Spinal cord (tissue), 9 donors: ENCODE measurements at regions not wholly inside any gene's neighbourhood (a gene's known extent, or its start where the extent isn't known, plus 50 kb on each side); places are given as distances from the start of the nearest gene placed in this dataset.

Experiments
- DNase-seq, 6 donors: peaks; one replicate each; pipeline versions ENCODE4 v3.0.0 to v3.0.0-alpha.2; 2013 to 2015; ENCODE audit warnings: low spot score in 6 of 6, low read depth in 4 of 6
- H3K27ac ChIP-seq: one replicate; pipeline ENCODE4 v1.5.1; 2013; ENCODE audit warnings: low read depth, low read length, control low read depth
- H3K27me3 ChIP-seq: one replicate; pipeline ENCODE4 v1.6.1; 2013; ENCODE audit warnings: low read length; ENCODE audit not compliant: control insufficient read depth, insufficient read depth
- H3K36me3 ChIP-seq: one replicate; pipeline ENCODE4 v1.6.1; 2013; ENCODE audit warnings: low read length; ENCODE audit not compliant: control insufficient read depth, insufficient read depth
- H3K4me1 ChIP-seq: one replicate; pipeline ENCODE4 v1.6.1; 2013; ENCODE audit warnings: low read length; ENCODE audit not compliant: control insufficient read depth, insufficient read depth
- H3K4me3 ChIP-seq: one replicate; pipeline ENCODE4 v1.5.1; 2013; ENCODE audit warnings: low read depth, low read length, control low read depth
- H3K9me3 ChIP-seq: one replicate; pipeline ENCODE4 v1.6.1; 2013; ENCODE audit warnings: low read length; ENCODE audit not compliant: control insufficient read depth, insufficient read depth
- WGBS: methylation state at CpG from one replicate; pipeline ENCODE4 v1.1.5; 2013; ENCODE audit warnings: missing lambda C conversion rate; ENCODE audit not compliant: insufficient coverage; 5-methylcytosine and 5-hydroxymethylcytosine counted together
- donor health status: healthy.

GRCh38 chr5:93893075-93893474 is 151.7 kb upstream of the POU5F2 start:
- no peaks in the 10 kb centered on the region for H3K36me3 ChIP-seq
- no peak overlapping the region for H3K27ac ChIP-seq
- peak in 2 of 6 donors; percentile 26 to 78 for DNase-seq
- 92% methylated on average over 3 of the region's 5 CpGs for WGBS
- no peaks in the 10 kb centered on the region for H3K4me1 ChIP-seq
- H3K9me3 ChIP-seq, result no peaks in the 10 kb centered on the region
- no peak overlapping the region for H3K4me3 ChIP-seq
- no peaks in the 10 kb centered on the region for H3K27me3 ChIP-seq

GRCh38 chr5:93892481-93892880 is 151.1 kb upstream of the POU5F2 start:
- no peak overlapping the region for H3K4me3 ChIP-seq
- H3K27me3 ChIP-seq, result no peaks in the 10 kb centered on the region
- no peak for DNase-seq
- no peak overlapping the region for H3K27ac ChIP-seq
- no peaks in the 10 kb centered on the region for H3K36me3 ChIP-seq
- no peaks in the 10 kb centered on the region for H3K9me3 ChIP-seq
- no peaks in the 10 kb centered on the region for H3K4me1 ChIP-seq

GRCh38 chr5:93891491-93892480 is 150.4 kb upstream of the POU5F2 start:
- Histone ChIP-seq H3K4me1 (no peaks in the 10 kb centered on the region), H3K36me3 (no peaks in the 10 kb centered on the region), H3K9me3 (no peaks in the 10 kb centered on the region), H3K27me3 (no peaks in the 10 kb centered on the region), H3K27ac (no peak overlapping the region), H3K4me3 (no peak overlapping the region)
- DNase-seq, result peak in 2 of 6 donors; percentile 61 to 71
- WGBS, result no CpG with 5 or more reads among the region's 4 CpGs

GRCh38 chr5:93890657-93891056 is 149.3 kb upstream of the POU5F2 start:
- no CpG with 5 or more reads among the region's 4 CpGs for WGBS
- Histone ChIP-seq H3K4me1 (no peaks in the 10 kb centered on the region), H3K4me3 (no peak overlapping the region), H3K27me3 (no peaks in the 10 kb centered on the region), H3K36me3 (no peaks in the 10 kb centered on the region), H3K9me3 (no peaks in the 10 kb centered on the region), H3K27ac (no peak overlapping the region)
- DNase-seq, result peak in 2 of 6 donors; percentile 19 to 52

- no peak overlapping the region for H3K27ac ChIP-seq
- no peaks in the 10 kb centered on the region for H3K4me1 ChIP-seq
- no peaks in the 10 kb centered on the region for H3K9me3 ChIP-seq
- WGBS, result no CpG with 5 or more reads among the region's 1 CpG
- no peaks in the 10 kb centered on the region for H3K36me3 ChIP-seq
- H3K4me3 ChIP-seq, result no peak overlapping the region
- DNase-seq, result no peak
- no peaks in the 10 kb centered on the region for H3K27me3 ChIP-seq
Measured at GRCh38 chr5:93887678-93888077, 146.3 kb upstream of the POU5F2 start.

GRCh38 chr5:93886917-93887361 is 145.5 kb upstream of the POU5F2 start:
- Histone ChIP-seq H3K36me3 (no peaks in the 10 kb centered on the region), H3K27ac (no peak overlapping the region), H3K4me1 (no peaks in the 10 kb centered on the region), H3K4me3 (no peak overlapping the region), H3K9me3 (no peaks in the 10 kb centered on the region), H3K27me3 (no peaks in the 10 kb centered on the region)
- peak in 1 of 6 donors; percentile 3 for DNase-seq
- no CpG with 5 or more reads among the region's 1 CpG for WGBS

GRCh38 chr5:93886098-93886806 is 144.9 kb upstream of the POU5F2 start:
- no peaks in the 10 kb centered on the region for H3K36me3 ChIP-seq
- H3K27me3 ChIP-seq, result no peaks in the 10 kb centered on the region
- no peaks in the 10 kb centered on the region for H3K4me1 ChIP-seq
- WGBS, result no CpG with 5 or more reads among the region's 7 CpGs
- H3K27ac ChIP-seq, result no peak overlapping the region
- no peaks in the 10 kb centered on the region for H3K9me3 ChIP-seq
- DNase-seq, result no peak
- no peak overlapping the region for H3K4me3 ChIP-seq

- H3K27ac ChIP-seq, result no peak overlapping the region
- no peaks in the 10 kb centered on the region for H3K9me3 ChIP-seq
- no peak for DNase-seq
- no peak overlapping the region for H3K4me3 ChIP-seq
- H3K4me1 ChIP-seq, result no peaks in the 10 kb centered on the region
- no peaks in the 10 kb centered on the region for H3K27me3 ChIP-seq
- H3K36me3 ChIP-seq, result no peaks in the 10 kb centered on the region
- WGBS, result no CpG with 5 or more reads among the region's 1 CpG
Measured at GRCh38 chr5:93884254-93884653, 142.9 kb upstream of the POU5F2 start.

- no peaks in the 10 kb centered on the region for H3K27me3 ChIP-seq
- no peaks in the 10 kb centered on the region for H3K9me3 ChIP-seq
- no peaks in the 10 kb centered on the region for H3K4me1 ChIP-seq
- no peak for DNase-seq
- H3K27ac ChIP-seq, result no peak overlapping the region
- H3K36me3 ChIP-seq, result no peaks in the 10 kb centered on the region
- no peak overlapping the region for H3K4me3 ChIP-seq
- no CpG with 5 or more reads among the region's 2 CpGs for WGBS
Measured at GRCh38 chr5:93883459-93883858, 142.1 kb upstream of the POU5F2 start.
